M059J (cell line): ENCODE measurements at regions not wholly inside any gene's neighbourhood (a gene's known extent, or its start where the extent isn't known, plus 50 kb on each side); places are given as distances from the start of the nearest gene placed in this dataset.
"Not testable (repeated sequence)": the region's sequence is repeated elsewhere in the genome, so short reads cannot be mapped to it uniquely, and the experiment has no call there.

ENCODE experiments used
- DNase-seq: peaks from one replicate; pipeline ENCODE4 v3.0.0-alpha.2; 2012; ENCODE audit warnings: low read depth

GRCh38 chr13:83121896-83122295 lies 760.4 kb downstream of the SLITRK1 start:
- DNase-seq = peak; percentile 2

GRCh38 chr13:83117046-83117445 lies 765.2 kb downstream of the SLITRK1 start:
- no peak for DNase-seq

DNA sequence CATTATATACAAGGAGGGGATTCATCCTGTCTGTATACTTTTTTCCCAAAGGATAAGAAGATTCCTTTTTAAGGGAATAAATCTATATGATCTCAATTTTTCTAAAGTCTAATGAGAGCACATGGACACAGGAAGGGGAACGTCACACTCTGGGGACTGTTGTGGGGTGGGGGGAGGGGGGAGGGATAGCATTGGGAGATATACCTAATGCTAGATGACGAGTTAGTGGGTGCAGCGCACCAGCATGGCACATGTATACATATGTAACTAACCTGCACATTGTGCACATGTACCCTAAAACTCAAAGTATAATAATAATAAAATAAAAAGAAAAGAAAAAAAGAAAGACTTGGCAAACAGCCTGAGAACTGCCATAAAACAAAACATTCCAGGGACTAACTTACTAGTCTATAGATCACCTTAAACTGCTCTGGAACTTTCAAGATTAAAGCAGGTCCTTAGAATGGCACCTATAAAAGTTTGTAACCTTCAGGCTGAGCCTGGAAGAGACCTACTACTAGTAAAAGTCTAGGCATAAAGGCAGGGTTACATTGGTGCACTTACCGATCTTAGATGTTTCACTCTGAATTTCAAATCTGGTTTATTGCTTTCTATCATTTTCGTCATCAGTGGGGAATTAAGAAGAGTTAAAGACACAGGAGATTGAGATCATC lies 780.6 kb downstream of the SLITRK1 start:
- not testable (repeated sequence) for DNase-seq

GRCh38 chr13:83100237-83100636 lies 782.0 kb downstream of the SLITRK1 start:
- DNase-seq = no peak

DNA sequence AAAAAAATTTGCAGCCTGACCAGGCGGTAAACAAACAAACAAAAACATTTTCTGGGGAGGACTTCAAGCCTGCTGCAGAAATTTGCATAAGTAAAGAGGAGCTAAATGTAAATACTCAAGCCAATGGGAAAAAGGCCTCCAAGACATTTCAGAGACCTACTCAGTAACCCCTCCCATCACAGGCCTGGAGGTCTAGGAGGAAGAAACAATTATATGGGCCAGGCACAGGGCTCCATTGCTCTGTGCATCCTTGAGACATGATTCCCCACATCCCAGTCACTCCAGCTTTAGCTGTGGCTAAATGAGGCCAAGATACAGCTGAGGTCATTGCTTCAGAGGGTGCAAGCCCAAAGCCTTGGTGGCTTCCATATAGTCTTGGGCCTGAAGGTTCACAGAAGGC lies 793.4 kb downstream of the SLITRK1 start:
- no peak for DNase-seq

GRCh38 chr13:83086948-83087347 lies 795.3 kb downstream of the SLITRK1 start:
- no peak for DNase-seq

GRCh38 chr13:83086088-83086487 lies 796.2 kb downstream of the SLITRK1 start:
- DNase-seq = no peak

GRCh38 chr13:83085186-83085900 lies 796.9 kb downstream of the SLITRK1 start:
- DNase-seq = no peak

DNA sequence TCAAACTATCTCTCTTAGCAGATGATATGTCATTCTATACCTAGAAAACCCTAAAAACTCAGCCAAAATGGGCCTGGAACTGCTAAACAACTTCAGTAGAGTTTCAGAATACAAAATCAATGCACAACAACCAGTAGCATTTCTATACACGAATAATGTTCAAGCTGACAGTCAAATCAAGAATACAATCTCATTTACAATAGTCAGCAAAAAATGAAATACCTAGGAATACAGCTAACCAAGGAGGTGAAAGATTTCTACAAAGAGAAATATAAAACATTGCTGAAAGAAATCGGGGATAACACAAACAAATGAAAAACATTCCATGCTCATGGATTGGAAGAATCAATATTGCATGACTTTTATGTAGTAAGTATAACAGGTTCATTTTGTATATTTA lies 804.8 kb downstream of the SLITRK1 start:
- DNase-seq = no peak

DNA sequence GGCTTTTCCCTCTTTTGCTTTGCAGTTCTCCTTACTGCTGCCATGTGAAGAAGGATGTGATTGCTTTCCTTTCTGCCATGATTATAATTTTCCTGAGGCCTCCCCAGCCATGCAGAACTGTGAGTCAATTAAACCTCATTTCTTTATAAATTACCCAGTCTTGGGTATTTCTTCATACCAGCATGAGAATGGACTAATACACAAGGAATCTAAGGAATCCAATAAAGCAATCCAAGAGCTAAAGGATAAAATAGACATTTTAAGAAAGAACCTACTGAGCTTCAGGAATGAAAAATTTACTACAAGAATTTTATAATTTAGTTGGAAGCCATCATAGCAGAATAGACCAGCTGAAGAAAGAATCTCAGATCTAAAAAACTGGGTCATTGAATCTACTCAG lies 808.3 kb downstream of the SLITRK1 start:
- DNase-seq = peak; percentile 1

- DNase-seq = peak; percentile 30
Observed at GRCh38 chr13:83065108-83065507, 817.2 kb downstream of the SLITRK1 start.

DNA sequence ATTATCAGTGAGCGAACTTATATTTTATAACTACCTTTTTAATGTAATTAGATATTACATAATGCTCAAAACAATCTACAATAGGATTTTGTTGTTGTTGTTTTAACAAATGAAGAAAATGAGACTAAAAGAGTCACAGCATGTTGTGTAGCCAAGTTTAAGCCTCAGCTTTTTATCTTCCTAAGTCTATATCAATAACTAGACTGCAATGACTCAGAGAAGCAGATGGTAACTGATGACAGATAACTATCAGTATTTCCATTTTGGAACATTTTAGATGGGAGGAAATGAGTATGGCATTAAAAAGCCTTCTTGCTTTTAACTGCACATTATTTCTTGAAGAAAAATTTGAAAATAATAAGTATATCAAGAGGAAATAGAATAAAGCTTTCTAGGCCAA lies 825.2 kb downstream of the SLITRK1 start:
- DNase-seq = no peak

DNA sequence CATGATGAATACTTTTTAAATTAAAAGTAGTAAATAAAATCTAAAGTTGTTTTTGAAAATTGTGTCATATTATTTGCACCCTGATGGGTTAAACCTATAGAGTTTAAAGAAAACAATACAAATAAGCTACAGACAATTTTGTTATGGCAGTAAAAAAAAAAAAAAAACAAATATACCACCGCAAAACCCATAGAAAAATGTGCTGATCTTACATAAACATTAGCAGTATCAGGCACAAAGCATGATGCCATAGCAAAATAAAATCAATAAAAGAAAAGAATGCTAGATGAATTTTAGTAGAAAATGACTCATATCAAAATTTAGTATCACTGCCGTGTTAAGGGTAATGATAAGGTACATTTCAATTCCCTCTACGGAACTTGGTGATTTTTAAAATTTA lies 826.0 kb downstream of the SLITRK1 start:
- no peak for DNase-seq

DNA sequence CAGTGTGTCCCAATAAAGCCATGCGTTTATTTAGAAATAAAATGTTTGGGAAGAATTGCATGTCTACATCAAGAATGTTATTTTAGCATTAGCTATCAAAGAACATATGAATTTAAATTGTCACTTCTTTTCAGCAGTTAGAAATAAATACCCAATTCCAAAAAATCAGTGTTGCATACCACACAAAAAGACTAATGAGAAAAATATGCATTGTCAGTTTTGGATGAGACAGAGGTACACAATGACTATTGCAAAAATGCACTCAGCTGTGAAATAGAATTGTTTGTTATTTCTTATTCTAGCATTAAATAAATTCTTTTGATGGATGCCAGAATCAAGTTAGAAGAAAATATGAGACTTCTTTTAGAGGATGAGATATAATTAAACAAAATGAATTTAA lies 833.9 kb downstream of the SLITRK1 start:
- DNase-seq = no peak

GRCh38 chr13:83024955-83025594 lies 857.2 kb downstream of the SLITRK1 start:
- DNase-seq = peak; percentile 7

DNA sequence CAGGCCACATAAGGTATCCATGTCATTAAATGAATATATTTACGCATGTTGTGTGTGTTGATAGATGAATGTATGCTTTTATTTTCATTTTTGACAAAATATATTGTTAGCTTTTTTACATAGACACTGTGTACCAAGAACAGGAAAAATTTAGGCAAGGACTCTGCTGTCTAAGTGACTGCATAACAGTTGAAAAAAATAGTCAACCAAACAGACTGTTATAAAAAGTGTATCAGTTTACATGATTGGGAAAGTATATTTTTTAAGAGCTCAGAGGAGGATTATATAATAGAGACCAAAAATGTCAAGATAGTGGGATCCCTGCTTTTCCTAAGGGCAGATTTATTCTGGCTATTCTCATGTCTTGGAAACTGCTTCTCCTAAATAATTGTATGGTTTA lies 858.0 kb downstream of the SLITRK1 start:
- DNase-seq = no peak

GRCh38 chr13:83019986-83020385 lies 862.3 kb downstream of the SLITRK1 start:
- DNase-seq = no peak

- DNase-seq = no peak
Observed at GRCh38 chr13:83009987-83010386, 872.3 kb downstream of the SLITRK1 start.

- DNase-seq = no peak
Observed at GRCh38 chr13:83008212-83008929, 873.9 kb downstream of the SLITRK1 start.

DNA sequence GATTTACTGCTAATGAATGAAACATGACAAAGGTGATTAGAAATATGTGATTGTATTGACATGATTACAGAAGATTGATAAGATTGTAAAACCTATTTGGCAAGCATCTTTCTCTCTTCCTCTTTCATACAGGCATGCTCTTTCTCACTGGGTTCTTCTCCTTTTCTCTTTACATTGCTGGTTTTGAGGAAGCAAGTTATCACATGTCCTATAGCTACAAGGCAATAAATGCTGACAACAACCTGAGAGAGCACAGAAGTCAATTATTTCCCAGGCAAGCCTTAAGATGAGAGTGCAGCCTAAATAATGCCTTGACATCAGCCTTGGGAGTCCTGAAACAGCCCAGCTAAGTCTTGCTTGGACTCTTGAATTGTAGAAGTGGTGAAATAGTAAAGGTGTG lies 875.0 kb downstream of the SLITRK1 start:
- no peak for DNase-seq

- no peak for DNase-seq
Observed at GRCh38 chr13:83003185-83003584, 879.1 kb downstream of the SLITRK1 start.

DNA sequence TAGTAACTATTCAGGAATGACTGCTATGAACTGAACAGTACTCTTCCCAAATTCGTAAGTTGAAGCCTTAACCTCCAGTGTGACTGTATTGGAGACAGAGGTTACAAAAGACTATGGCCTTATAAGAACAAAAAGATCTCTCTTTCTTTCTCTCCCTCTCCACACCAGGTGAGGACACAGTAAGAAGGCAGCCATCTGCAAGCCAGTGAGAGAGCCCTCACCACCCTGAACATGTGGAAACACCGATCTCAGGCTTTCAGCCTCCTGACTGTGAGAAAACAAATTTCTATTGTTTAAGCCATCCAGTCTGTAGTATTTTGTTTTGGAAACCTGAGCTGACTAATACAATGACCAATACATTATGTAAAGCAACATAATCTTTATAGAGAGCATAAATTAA lies 888.9 kb downstream of the SLITRK1 start:
- DNase-seq = no peak
